Fibroblast of mammary gland (primary cell): ENCODE measurements at regions not wholly inside any gene's neighbourhood (a gene's known extent, or its start where the extent isn't known, plus 50 kb on each side); places are given as distances from the start of the nearest gene placed in this dataset.

Experiments
- DNase-seq: peaks from one replicate; pipeline ENCODE4 v3.0.0-alpha.2; 2010; ENCODE audit warnings: low read depth
- H3K4me3 ChIP-seq: 2 replicates; pipeline ENCODE4 v1.5.1; 2011; ENCODE audit warnings: low read depth, mild to moderate bottlenecking, low read length, moderate library complexity; ENCODE audit not compliant: control insufficient read depth
- CTCF ChIP-seq: conservative IDR thresholded peaks from 2 replicates; pipeline ENCODE4 v1.5.1; 2011; ENCODE audit warnings: low read depth, low read length, inconsistent platforms; ENCODE audit not compliant: control insufficient read depth, insufficient read depth

- no peak for TF ChIP-seq CTCF
- DNase-seq, result no peak
- no peak overlapping the region for H3K4me3 ChIP-seq
Observed at GRCh38 chr5:87076411-87076810, 191.3 kb upstream of the RASA1 start.

- H3K4me3 ChIP-seq, result no peak overlapping the region
- DNase-seq, result peak; percentile 51
- TF ChIP-seq CTCF, result no peak
Observed at GRCh38 chr5:87076931-87077330, 190.8 kb upstream of the RASA1 start.

GRCh38 chr5:87079219-87079618, 188.5 kb upstream of the RASA1 start:
- TF ChIP-seq CTCF, result no peak
- no peak for DNase-seq
- no peak overlapping the region for H3K4me3 ChIP-seq

- no peak overlapping the region for H3K4me3 ChIP-seq
- no peak for TF ChIP-seq CTCF
- no peak for DNase-seq
Observed at GRCh38 chr5:87081016-87081415, 186.7 kb upstream of the RASA1 start.

GRCh38 chr5:87081511-87082372, 185.9 kb upstream of the RASA1 start:
- TF ChIP-seq CTCF, result no peak
- no peak overlapping the region for H3K4me3 ChIP-seq
- no peak for DNase-seq

- no peak for TF ChIP-seq CTCF
- no peak overlapping the region for H3K4me3 ChIP-seq
Observed at GRCh38 chr5:87094347-87094746, 173.3 kb upstream of the RASA1 start.

More at GRCh38 chr5:87094347-87094746, 173.3 kb upstream of the RASA1 start:
- DNase-seq, result no peak
